NCI-H1092 treated with DMSO at 0.1 percent for 48 hours (cell line): ENCODE measurements at regions not wholly inside any gene's neighbourhood (a gene's known extent, or its start where the extent isn't known, plus 50 kb on each side); places are given as distances from the start of the nearest gene placed in this dataset.
"Not testable (repeated sequence)": the region's sequence is repeated elsewhere in the genome, so short reads cannot be mapped to it uniquely, and the experiment has no call there.

ENCODE experiments used
- DNase-seq: peaks from one replicate; lab custom pipeline; 2025; lab: John Stamatoyannopoulos, UW

DNA sequence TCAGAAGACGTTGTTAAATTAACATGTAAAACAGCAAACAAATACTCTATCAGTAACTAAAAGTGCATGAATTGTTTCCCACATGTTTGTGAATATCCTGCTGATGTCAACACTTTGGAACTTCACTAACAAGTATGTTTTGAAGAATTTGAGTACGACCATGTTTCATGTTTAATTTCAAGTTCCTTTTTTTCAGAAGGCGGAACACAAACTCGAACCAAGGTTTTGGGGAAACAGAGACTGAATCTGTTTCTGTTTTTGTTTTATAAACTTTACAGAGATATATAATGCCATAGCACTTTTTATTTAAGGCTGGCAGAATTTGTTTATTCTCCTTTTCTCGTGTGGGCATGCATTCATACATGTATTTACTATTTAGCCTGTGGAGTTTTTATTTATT lies 509.3 kb upstream of the CITED2 start:
- DNase-seq = no peak

DNA sequence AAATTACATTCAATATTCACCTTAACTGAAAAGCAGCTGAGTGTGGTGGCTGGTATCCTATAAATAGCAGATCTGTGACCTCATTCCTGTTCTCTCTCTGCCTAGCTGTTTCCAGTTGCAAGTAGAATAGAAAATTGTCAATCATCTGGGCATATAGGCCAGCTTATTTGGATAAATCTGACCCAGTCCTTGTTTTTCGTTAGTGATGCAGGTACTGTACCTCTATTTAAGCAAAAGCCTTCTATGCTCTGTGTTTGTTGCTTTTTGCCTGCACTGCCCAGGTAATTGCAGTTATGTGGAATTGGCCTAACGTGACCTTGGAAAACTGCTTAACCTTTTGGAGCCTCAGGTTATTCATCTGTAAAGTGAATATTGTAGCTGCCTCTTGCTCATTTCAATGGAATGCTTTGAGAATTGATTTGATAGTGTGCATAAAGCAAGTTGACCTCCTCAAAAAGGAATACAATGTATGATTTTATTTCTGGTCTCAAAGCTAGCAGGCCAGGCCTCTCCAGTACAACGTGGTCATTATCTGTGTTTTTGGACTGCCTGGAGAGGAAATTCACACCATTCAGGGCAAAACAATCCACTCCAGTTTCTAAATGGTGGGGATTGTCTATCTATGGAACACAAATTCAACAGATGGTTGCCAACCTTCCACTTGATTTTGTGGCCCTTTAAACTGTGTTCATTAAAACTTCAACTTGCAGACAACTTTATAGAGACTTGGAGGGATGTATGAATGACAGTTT lies 508.7 kb upstream of the CITED2 start:
- DNase-seq = no peak

DNA sequence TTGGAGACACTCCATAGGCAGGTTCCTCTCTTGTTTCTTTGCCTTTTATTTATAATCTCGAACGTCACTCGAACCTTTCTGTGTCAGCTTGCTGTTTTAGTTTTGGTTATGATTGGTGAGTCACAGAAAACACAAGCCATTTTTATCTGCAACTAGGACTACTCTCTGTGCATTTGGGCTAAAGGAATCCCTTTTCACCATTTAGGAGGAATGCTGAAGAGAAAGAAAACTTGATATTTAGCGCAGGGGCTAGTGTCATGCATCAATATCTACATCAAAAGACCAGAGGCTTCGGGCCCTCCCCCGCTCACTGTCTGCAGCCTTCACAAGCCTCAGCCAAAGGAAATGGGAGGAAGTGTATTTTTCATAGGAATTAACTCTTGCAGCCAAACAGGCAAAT lies 507.8 kb upstream of the CITED2 start:
- no peak for DNase-seq

DNA sequence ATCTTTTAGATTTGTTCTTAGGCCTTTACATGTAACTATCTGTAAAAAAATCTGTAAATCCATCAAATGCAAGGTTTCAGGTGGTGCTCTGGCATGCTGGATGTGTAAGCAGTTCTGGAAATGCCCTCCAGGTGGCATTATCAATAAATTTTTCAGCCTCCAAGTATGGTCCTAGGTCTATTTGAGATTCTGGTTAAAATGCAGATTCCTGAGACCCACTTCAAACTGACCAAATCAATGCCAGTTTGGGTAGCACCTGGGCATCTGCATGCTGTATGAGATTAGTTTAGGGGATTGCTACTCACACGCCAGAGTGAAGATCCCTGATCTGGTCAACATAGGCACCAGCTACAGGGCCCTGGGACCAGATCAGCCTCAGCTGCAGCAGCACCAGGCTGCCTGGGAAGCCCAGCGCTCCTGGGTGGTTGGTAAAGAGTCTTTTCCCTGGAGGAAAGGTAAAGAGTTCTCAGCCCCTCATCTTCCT lies 507.3 kb upstream of the CITED2 start:
- DNase-seq = peak; percentile 29

- peak; percentile 12 for DNase-seq
Measured at GRCh38 chr6:139881236-139881635, 506.8 kb upstream of the CITED2 start.

GRCh38 chr6:139879823-139880356 lies 505.4 kb upstream of the CITED2 start:
- DNase-seq = no peak

DNA sequence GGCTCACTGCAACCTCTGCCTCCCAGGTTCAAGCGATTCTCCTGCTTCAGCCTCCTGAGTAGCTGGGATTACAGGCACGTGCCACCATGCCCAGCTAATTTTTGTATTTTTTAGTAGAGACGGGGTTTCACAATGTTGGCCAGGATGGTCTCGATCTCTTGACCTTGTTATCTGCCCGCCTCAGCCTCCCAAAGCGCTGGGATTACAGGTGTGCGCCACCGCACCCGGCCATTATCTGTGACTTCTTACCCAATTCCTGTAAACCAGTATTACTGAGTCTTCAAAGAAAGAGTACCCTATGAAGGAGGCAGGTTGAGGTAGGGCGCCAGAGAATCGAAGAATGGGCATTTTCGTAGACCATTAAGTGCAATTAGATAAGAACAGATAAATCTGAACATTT lies 504.8 kb upstream of the CITED2 start:
- DNase-seq = not testable (repeated sequence)

DNA sequence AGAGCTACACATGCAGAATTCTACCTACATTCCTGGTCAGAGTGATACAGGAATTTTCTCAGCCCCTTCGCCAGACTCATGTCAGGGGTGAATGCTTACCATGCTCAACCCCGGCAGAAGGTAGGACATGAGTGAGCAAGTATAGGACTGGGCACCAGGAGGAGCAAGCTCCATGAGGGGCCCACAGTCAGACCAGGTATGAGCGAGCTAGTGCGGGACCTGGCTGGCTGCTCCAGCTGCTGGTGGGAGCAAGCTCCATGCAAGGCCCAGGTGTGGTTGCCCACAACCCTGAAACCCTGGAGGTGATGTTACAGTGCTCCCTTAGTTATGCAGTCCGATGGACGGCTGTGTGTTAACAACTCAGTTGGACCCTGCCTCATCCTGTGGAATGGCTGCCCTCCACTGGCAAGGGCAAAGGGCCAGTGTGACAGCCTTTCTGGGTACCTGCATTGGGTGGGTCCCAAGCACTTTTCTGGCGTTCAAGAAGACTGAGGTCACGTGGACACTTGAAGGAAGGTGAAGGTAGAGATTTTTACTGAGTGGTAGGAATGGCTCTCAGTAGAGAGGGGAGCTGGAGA lies 503.5 kb upstream of the CITED2 start:
- DNase-seq = no peak

- DNase-seq = no peak
Measured at GRCh38 chr6:139872665-139873064, 498.2 kb upstream of the CITED2 start.

DNA sequence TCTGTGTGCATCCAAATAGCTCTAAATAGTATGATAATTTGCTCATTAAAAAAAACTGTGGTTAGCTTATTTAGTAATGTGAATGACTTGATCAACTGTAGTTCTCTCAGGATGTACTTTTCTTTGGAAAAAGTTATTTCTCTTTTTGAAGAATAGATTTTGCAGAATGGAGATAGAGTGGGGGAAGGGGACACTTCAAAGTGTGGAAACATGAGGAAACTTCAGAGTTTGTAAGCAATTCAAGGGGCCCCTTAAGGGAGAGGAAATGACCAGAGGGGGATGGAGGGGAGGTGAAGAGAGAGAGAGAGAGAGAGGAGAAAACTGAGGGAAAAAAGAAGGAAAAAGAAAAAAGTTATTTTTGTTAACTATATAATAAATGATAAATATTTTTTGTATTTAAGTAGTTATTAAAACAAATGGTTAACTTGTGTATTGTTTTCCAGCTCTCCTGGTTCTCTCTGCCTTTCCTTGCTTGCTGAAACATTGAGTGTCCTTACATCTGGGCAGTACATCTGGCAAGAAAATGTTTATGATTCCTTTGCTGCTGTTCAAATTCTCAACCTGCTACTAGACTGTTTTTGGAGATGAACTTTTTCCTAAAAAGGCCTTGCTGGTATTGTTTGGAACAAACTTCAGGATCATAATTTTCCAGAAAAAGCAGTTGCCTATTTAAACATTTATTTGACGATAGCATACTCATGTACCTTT lies 497.5 kb upstream of the CITED2 start:
- no peak for DNase-seq

GRCh38 chr6:139871165-139871710 lies 496.8 kb upstream of the CITED2 start:
- no peak for DNase-seq

- no peak for DNase-seq
Measured at GRCh38 chr6:139868576-139868975, 494.1 kb upstream of the CITED2 start.

DNA sequence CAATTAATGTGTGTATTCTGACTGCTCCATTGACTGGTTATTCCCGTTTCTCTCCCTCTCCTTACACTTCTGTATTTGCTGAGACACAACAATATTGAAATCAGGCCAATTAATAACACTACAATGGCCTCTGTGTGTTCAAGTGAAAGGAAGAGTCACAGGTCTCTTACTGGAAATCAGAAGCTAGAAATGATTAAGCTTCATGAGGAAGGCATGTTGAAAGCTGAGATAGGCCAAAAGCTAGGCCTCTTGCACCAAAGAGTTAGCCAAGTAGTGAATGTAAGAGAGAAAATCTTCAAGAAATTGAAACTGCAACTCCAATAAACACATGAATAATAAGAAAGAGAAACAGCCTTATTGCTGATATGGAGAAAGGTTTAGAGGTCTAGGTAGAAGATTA lies 489.5 kb upstream of the CITED2 start:
- DNase-seq = no peak

GRCh38 chr6:139863346-139863745 lies 488.9 kb upstream of the CITED2 start:
- DNase-seq = no peak

- DNase-seq = no peak
Measured at GRCh38 chr6:139862311-139862710, 487.9 kb upstream of the CITED2 start.

GRCh38 chr6:139860203-139860602 lies 485.8 kb upstream of the CITED2 start:
- DNase-seq = no peak

DNA sequence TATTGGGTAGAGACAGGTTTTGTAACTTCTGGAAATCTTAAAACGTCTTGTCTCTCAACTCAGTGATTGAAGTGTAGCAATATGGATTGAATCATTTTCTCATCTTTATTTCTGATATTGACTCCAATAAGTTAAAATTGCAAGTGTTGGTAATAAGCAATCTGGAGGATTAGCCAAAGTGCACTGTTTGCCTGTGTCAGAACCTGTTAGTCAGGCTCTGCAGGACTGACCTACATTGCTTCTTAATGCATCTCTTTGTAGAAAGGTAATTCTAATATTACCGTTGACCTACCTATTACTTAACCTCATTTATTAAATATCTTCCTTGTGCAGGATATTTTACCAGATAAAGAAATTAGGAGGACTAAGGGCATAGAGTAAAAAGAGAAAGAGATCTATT lies 484.0 kb upstream of the CITED2 start:
- no peak for DNase-seq

DNA sequence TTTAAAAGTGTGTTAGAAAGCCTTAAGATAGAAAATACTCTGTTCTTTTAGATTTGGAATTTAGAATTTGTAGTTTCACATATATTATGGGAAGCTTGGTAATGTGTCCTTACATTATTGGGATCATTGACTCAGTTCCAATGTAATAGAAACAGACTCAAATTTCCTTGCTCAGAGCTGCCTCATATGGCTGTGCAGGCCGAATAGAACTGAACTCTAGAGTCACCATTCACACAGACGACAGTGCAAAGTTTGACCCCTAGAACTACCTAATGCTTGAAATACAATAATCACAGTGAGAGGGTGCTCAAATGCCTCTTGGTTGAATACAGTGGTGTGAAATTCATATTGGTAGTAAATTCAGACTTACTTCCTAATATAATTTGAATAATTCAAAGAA lies 482.7 kb upstream of the CITED2 start:
- no peak for DNase-seq

DNA sequence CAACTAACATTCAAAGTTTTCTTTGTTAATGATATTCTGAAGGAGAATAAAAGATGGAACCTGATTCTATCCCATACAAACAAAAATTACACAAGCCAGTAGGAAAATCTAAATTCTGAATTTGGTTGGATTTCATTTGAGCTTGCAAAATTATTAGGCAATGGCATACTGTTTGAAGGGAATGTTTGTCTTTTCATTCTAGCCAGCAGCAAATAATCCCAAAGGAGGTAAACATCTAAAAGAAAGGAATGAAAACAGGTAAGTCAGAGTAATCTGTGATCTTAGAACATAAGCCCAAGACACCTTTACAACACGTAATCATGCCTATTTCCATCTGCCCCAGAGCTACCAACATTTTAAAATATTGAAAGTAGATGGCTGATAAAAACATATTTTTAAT lies 482.1 kb upstream of the CITED2 start:
- no peak for DNase-seq

DNA sequence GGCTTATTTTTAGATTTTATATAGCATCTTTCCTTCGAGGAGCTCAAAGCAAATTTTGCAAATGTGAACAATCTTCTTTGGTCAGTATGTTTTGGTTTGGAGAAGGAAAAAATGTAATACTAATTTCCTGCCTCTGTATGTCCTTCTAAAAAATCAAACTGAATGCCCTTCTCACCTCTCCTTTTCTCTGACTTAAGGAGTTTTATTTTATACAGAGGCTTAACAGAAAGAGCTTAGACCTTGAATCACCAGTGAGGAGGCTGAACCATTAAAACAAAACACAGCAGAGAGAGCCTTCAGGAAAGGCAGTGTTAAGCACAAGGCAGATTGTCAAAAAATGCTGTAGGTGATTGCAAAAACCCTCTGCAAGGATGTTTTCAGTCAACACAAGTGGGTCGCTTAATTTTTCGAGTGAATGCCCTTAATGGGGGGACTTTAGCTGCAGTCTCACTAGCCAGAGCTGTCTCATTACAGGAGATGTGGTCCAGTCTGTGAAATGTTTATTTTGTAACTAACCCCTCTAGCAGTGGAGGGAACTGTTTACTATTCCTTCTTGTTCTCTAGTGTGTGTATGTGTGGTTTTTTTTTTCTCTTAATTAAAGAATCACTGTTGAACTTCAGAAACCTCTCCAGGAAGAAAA lies 481.3 kb upstream of the CITED2 start:
- DNase-seq = peak; percentile 54

- no peak for DNase-seq
Measured at GRCh38 chr6:139853302-139853992, 479.0 kb upstream of the CITED2 start.
